Adrenal gland (tissue), 5 donors: ENCODE measurements at regions not wholly inside any gene's neighbourhood (a gene's known extent, or its start where the extent isn't known, plus 50 kb on each side); places are given as distances from the start of the nearest gene placed in this dataset.

Experiments used
- CTCF ChIP-seq, 6 experiments: fragments of 450-650 bp in 4 of 6; fragments of 200-600 bp in 2 of 6; sonication (generic) in 1 of 6; IDR thresholded peaks; 1 replicate in 5 of 6; 2 replicates in 1 of 6; pipeline versions ENCODE4 v1.5.1 to v1.8.0; 2016 to 2021; ENCODE audit warnings: antibody characterized with exemption in 6 of 6, mild to moderate bottlenecking in 2 of 6, moderate library complexity in 1 of 6
- POLR2A ChIP-seq, 2 donors: fragments of 450-650 bp; IDR thresholded peaks; one replicate each; pipeline ENCODE4 v1.6.1; 2017; ENCODE audit warnings: antibody characterized with exemption in 2 of 2, mild to moderate bottlenecking in 2 of 2, moderate library complexity in 1 of 2
- donor health status: DM: no; HTN: no; CAD: no.

GRCh38 chr20:60820149-60820548, 431.9 kb upstream of the CDH4 start:
- TF ChIP-seq CTCF (IDR thresholded peaks at IDR 0.05), result no peak
- no peak for TF ChIP-seq POLR2A (IDR thresholded peaks at IDR 0.05)
